ENCODE measurements at regions not wholly inside any gene's neighbourhood (a gene's known extent, or its start where the extent isn't known, plus 50 kb on each side); places are given as distances from the start of the nearest gene placed in this dataset.
A peak's percentile ranks its signal among the peaks of the same experiment; 100 is the strongest.

DNA sequence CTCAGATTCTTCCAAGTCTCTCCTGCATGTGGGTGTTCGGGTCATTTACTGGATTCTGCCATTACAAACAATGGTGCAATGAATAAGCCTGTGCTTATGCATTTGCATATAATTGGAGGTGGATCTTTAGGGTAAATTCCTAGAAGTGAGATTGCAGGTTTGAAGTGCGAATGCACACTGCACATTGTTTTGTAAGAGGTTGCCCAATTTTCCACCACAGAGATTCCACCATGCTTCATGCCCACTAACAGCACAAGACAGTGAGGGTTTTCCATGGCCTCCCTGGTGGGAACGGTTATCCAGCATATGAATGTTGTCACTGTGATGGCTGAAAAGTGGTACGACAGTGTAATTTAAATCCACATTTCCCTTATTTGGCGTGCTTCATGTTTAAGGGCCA lies 178.8 kb upstream of the PMEPA1 start:
- CTCF ChIA-PET: interaction anchor here in 1 of 2 donors (0.7 kb wide), 1 partner anchor 629 kb away, joined by 3 read pairs; no protein-coding TSS in a partner anchor
- no CpG with 5 or more reads among the region's 5 CpGs for WGBS (ENCODE audit: insufficient coverage)

GRCh38 chr20:57884956-57885355 lies 175.1 kb upstream of the PMEPA1 start:
- no peaks in the 10 kb centered on the region for H3K4me1 Mint-ChIP-seq
- H3K4me1 ChIP-seq (ENCODE audit: control insufficient read depth in 1 of 2, extremely low read depth in 1 of 2, insufficient read depth in 2 of 2, low read length in 2 of 2): no peaks in the 10 kb centered on the region
- no peak overlapping the region for H3K4me3 Mint-ChIP-seq
- peaks cover 0 to 4% (median 3%) of the 10 kb centered on the region in 3 donors for H3K9me3 Mint-ChIP-seq
- no peak overlapping the region for H3K4me3 ChIP-seq (ENCODE audit: control insufficient read depth in 1 of 2, extremely low read depth in 1 of 2, low read length in 1 of 2)
- no peak overlapping the region for H3K27ac ChIP-seq (ENCODE audit: low read length)
- ChIA-PET CTCF (no interaction called here), POLR2A (no interaction called here)
- DNase-seq (no peak), ATAC-seq (replicated peaks in 1 of 4) (no peak)
- 77% methylated on average over 5 of the region's 5 CpGs for WGBS (ENCODE audit: insufficient coverage)
- no peak overlapping the region for H3K27ac Mint-ChIP-seq
- no peaks in the 10 kb centered on the region for H3K36me3 ChIP-seq (ENCODE audit: control insufficient read depth in 2 of 2, extremely low read depth in 1 of 2, insufficient read depth in 1 of 2, low read length in 1 of 2)
- no peaks in the 10 kb centered on the region for H3K36me3 Mint-ChIP-seq
- H3K27me3 Mint-ChIP-seq: peaks cover 0 to 8% of the 10 kb centered on the region in 2 donors
- H3K27me3 ChIP-seq (replicated peaks in 1 of 2; ENCODE audit: control insufficient read depth in 2 of 2, extremely low read depth in 1 of 2, insufficient read depth in 2 of 2, low read length in 1 of 2): peaks cover 0 to 7% of the 10 kb centered on the region in 2 experiments
- H3K9me3 ChIP-seq: no peaks in the 10 kb centered on the region

More for the DNA sequence above, 178.8 kb upstream of the PMEPA1 start:
- H3K4me3 ChIP-seq (ENCODE audit: control insufficient read depth in 1 of 2, extremely low read depth in 1 of 2, low read length in 1 of 2): no peak overlapping the region
- no peak for DNase-seq
- no peaks in the 10 kb centered on the region for H3K36me3 Mint-ChIP-seq
- H3K4me1 Mint-ChIP-seq: no peaks in the 10 kb centered on the region
- H3K36me3 ChIP-seq (ENCODE audit: control insufficient read depth in 2 of 2, extremely low read depth in 1 of 2, insufficient read depth in 1 of 2, low read length in 1 of 2): no peaks in the 10 kb centered on the region
- no peak overlapping the region for H3K4me3 Mint-ChIP-seq
- peaks cover 18 to 32% of the 10 kb centered on the region in 2 donors for H3K27me3 Mint-ChIP-seq
- POLR2A ChIA-PET: no interaction called here
- ATAC-seq (replicated peaks in 1 of 4): no peak
- peaks cover 0 to 32% of the 10 kb centered on the region in 2 experiments for H3K27me3 ChIP-seq (replicated peaks in 1 of 2; ENCODE audit: control insufficient read depth in 2 of 2, extremely low read depth in 1 of 2, insufficient read depth in 2 of 2, low read length in 1 of 2)
- no peak overlapping the region for H3K27ac ChIP-seq (ENCODE audit: low read length)
- peaks cover 0 to 4% (median 3%) of the 10 kb centered on the region in 3 donors for H3K9me3 Mint-ChIP-seq
- H3K27ac Mint-ChIP-seq: no peak overlapping the region
- H3K9me3 ChIP-seq: no peaks in the 10 kb centered on the region
- H3K4me1 ChIP-seq (ENCODE audit: control insufficient read depth in 1 of 2, extremely low read depth in 1 of 2, insufficient read depth in 2 of 2, low read length in 2 of 2): no peaks in the 10 kb centered on the region

GRCh38 chr20:57883761-57884160 lies 173.9 kb upstream of the PMEPA1 start:
- Histone ChIP-seq H3K36me3 (ENCODE audit: control insufficient read depth in 2 of 2, extremely low read depth in 1 of 2, insufficient read depth in 1 of 2, low read length in 1 of 2) (no peaks in the 10 kb centered on the region), H3K4me1 (ENCODE audit: control insufficient read depth in 1 of 2, extremely low read depth in 1 of 2, insufficient read depth in 2 of 2, low read length in 2 of 2) (no peaks in the 10 kb centered on the region), H3K4me3 (ENCODE audit: control insufficient read depth in 1 of 2, extremely low read depth in 1 of 2, low read length in 1 of 2) (no peak overlapping the region), H3K27ac (ENCODE audit: low read length) (no peak overlapping the region), H3K27me3 (replicated peaks in 1 of 2; ENCODE audit: control insufficient read depth in 2 of 2, extremely low read depth in 1 of 2, insufficient read depth in 2 of 2, low read length in 1 of 2) (peaks cover 0 to 6% of the 10 kb centered on the region in 2 experiments), H3K9me3 (no peaks in the 10 kb centered on the region)
- no peak overlapping the region for H3K4me3 Mint-ChIP-seq
- ChIA-PET POLR2A (no interaction called here), CTCF (no interaction called here)
- WGBS (ENCODE audit: insufficient coverage): no CpG with 5 or more reads among the region's 5 CpGs
- ATAC-seq (replicated peaks in 1 of 4) (no peak), DNase-seq (peak in 1 of 35 experiments; percentile 8)
- peaks cover 4 to 6% of the 10 kb centered on the region in 2 donors for H3K27me3 Mint-ChIP-seq
- H3K36me3 Mint-ChIP-seq: no peaks in the 10 kb centered on the region
- no peaks in the 10 kb centered on the region for H3K4me1 Mint-ChIP-seq
- H3K9me3 Mint-ChIP-seq: peaks cover 0 to 4% (median 3%) of the 10 kb centered on the region in 3 donors
- H3K27ac Mint-ChIP-seq: no peak overlapping the region

GRCh38 chr20:57883224-57883623 lies 173.4 kb upstream of the PMEPA1 start:
- Histone ChIP-seq H3K4me3 (ENCODE audit: control insufficient read depth in 1 of 2, extremely low read depth in 1 of 2, low read length in 1 of 2) (no peak overlapping the region), H3K4me1 (ENCODE audit: control insufficient read depth in 1 of 2, extremely low read depth in 1 of 2, insufficient read depth in 2 of 2, low read length in 2 of 2) (no peaks in the 10 kb centered on the region), H3K27me3 (replicated peaks in 1 of 2; ENCODE audit: control insufficient read depth in 2 of 2, extremely low read depth in 1 of 2, insufficient read depth in 2 of 2, low read length in 1 of 2) (peaks cover 0 to 6% of the 10 kb centered on the region in 2 experiments), H3K36me3 (ENCODE audit: control insufficient read depth in 2 of 2, extremely low read depth in 1 of 2, insufficient read depth in 1 of 2, low read length in 1 of 2) (no peaks in the 10 kb centered on the region), H3K9me3 (no peaks in the 10 kb centered on the region), H3K27ac (ENCODE audit: low read length) (no peak overlapping the region)
- WGBS (ENCODE audit: insufficient coverage): 75% methylated on average over 2 of the region's 6 CpGs
- Mint-ChIP-seq H3K4me3 (no peak overlapping the region), H3K4me1 (no peaks in the 10 kb centered on the region), H3K27me3 (peaks cover 4 to 9% of the 10 kb centered on the region in 2 donors), H3K27ac (no peak overlapping the region), H3K36me3 (no peaks in the 10 kb centered on the region), H3K9me3 (peaks cover 0 to 4% (median 3%) of the 10 kb centered on the region in 3 donors)
- ChIA-PET POLR2A (no interaction called here), CTCF (no interaction called here)
- ATAC-seq (replicated peaks in 1 of 4) (no peak), DNase-seq (no peak)

DNA sequence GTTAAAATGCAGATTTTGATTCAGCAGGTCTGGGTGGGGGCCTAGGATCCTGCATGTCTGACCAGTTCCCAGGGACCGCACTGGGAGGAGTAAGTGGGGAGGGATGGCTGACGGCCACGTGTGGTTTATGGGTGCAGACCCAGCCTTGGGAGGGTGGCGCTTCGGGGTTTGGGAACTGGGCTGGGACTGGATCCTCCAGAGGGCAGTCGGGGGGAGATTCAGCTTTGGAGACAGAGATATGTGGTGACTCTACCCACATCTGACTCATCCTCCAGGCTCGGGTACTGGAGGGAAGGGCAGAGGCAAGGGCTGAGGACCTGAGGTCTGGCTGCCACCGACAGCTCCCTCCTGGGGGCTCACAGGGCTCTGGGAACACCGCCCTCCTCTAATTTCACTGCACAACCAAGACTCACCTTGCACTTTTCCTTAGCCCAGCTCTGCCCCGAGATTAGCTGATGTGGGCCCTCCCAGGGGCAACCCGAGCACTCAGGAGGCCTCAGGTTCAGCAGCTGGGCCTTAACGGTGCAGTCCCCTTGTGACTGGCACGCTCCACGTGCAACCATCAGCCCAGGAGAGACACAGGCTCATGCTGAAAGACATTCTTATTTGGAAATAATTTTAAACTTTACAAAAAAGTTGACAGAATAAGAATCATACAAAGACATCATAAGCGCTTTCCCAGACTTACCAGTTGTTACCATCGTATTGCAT lies 172.8 kb upstream of the PMEPA1 start:
- Histone ChIP-seq H3K9me3 (no peaks in the 10 kb centered on the region), H3K4me3 (ENCODE audit: control insufficient read depth in 1 of 2, extremely low read depth in 1 of 2, low read length in 1 of 2) (no peak overlapping the region), H3K27me3 (replicated peaks in 1 of 2; ENCODE audit: control insufficient read depth in 2 of 2, extremely low read depth in 1 of 2, insufficient read depth in 2 of 2, low read length in 1 of 2) (peaks cover 0 to 6% of the 10 kb centered on the region in 2 experiments), H3K27ac (ENCODE audit: low read length) (no peak overlapping the region), H3K36me3 (ENCODE audit: control insufficient read depth in 2 of 2, extremely low read depth in 1 of 2, insufficient read depth in 1 of 2, low read length in 1 of 2) (no peaks in the 10 kb centered on the region), H3K4me1 (ENCODE audit: control insufficient read depth in 1 of 2, extremely low read depth in 1 of 2, insufficient read depth in 2 of 2, low read length in 2 of 2) (no peaks in the 10 kb centered on the region)
- H3K4me3 Mint-ChIP-seq: no peak overlapping the region
- H3K27ac Mint-ChIP-seq: no peak overlapping the region
- peaks cover 4 to 8% of the 10 kb centered on the region in 2 donors for H3K27me3 Mint-ChIP-seq
- H3K36me3 Mint-ChIP-seq: no peaks in the 10 kb centered on the region
- no peaks in the 10 kb centered on the region for H3K4me1 Mint-ChIP-seq
- POLR2A ChIA-PET: no interaction called here
- ATAC-seq (replicated peaks in 1 of 4): no peak
- CTCF ChIA-PET: interaction anchor here in 1 of 2 donors (0.6 kb wide), 1 partner anchor 137 kb away, joined by 7 read pairs; no protein-coding TSS in a partner anchor
- peak in 1 of 35 experiments; percentile 13 for DNase-seq
- peaks cover 0 to 3% (median 1%) of the 10 kb centered on the region in 3 donors for H3K9me3 Mint-ChIP-seq
- 57% methylated on average over 5 of the region's 16 CpGs for WGBS (ENCODE audit: insufficient coverage)

DNA sequence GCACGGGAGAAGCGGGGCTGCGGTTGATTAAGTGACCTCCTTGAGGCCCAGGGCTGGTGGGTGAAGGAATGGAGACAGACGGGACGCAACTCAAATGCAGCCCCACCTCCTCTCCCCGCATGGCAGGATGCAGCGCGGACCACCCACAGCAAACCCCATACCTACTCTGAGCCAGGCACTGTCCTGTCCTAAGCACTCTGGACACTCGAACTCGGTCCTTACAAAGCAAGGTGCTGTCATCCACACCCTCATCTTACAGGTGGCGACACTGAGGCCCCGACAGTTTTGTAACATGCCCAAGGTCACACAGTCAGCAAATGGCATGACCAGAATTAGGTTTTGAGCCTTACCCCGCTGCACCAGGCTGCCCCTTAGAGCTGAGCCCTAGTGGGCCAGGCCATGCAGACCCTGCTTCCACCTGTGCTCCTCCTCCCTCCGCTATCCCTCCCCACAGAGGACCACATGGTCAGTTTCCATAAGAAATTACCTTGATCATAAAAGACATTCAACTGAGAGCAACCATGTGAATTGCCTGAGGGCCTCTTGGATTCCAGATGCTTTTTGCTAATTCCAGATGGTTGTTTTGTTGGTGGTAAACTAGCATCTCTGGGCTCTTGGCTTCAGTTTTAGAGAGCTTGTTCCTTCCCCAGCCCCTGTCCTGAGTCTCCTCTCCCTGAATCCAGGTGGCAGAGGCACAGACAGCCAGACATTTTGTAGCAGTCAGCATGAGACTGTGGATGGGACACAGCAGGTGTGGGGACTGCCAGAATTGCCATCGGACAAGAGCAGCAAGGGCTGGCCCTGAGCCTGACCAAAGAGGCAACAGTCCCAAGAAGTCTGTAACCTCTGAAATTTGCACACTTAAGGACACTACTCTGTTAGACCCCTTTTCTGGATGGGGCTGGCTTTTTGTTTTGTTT lies 171.9 kb upstream of the PMEPA1 start:
- Histone ChIP-seq H3K4me1 (ENCODE audit: control insufficient read depth in 1 of 2, extremely low read depth in 1 of 2, insufficient read depth in 2 of 2, low read length in 2 of 2) (no peaks in the 10 kb centered on the region), H3K36me3 (ENCODE audit: control insufficient read depth in 2 of 2, extremely low read depth in 1 of 2, insufficient read depth in 1 of 2, low read length in 1 of 2) (no peaks in the 10 kb centered on the region), H3K27me3 (replicated peaks in 1 of 2; ENCODE audit: control insufficient read depth in 2 of 2, extremely low read depth in 1 of 2, insufficient read depth in 2 of 2, low read length in 1 of 2) (peaks cover 0 to 6% of the 10 kb centered on the region in 2 experiments), H3K4me3 (ENCODE audit: control insufficient read depth in 1 of 2, extremely low read depth in 1 of 2, low read length in 1 of 2) (no peak overlapping the region), H3K9me3 (no peaks in the 10 kb centered on the region), H3K27ac (ENCODE audit: low read length) (no peak overlapping the region)
- DNase-seq (peak in 1 of 35 experiments; percentile 9), ATAC-seq (replicated peaks in 1 of 4) (no peak)
- 86% methylated on average over 9 of the region's 15 CpGs for WGBS (ENCODE audit: insufficient coverage)
- Mint-ChIP-seq H3K36me3 (no peaks in the 10 kb centered on the region), H3K9me3 (no peaks in the 10 kb centered on the region), H3K27me3 (peaks cover 4 to 6% of the 10 kb centered on the region in 2 donors), H3K27ac (no peak overlapping the region), H3K4me1 (no peaks in the 10 kb centered on the region), H3K4me3 (no peak overlapping the region)
- ChIA-PET CTCF (interaction anchor here in 1 of 2 donors (0.6 kb wide), 1 partner anchor 136 kb away, joined by 7 read pairs; no protein-coding TSS in a partner anchor), POLR2A (no interaction called here)

All from T-cell (primary cell).